ENCODE measurements at regions not wholly inside any gene's neighbourhood (a gene's known extent, or its start where the extent isn't known, plus 50 kb on each side); places are given as distances from the start of the nearest gene placed in this dataset.
"Not testable (repeated sequence)": the region's sequence is repeated elsewhere in the genome, so short reads cannot be mapped to it uniquely, and the experiment has no call there.

DNA sequence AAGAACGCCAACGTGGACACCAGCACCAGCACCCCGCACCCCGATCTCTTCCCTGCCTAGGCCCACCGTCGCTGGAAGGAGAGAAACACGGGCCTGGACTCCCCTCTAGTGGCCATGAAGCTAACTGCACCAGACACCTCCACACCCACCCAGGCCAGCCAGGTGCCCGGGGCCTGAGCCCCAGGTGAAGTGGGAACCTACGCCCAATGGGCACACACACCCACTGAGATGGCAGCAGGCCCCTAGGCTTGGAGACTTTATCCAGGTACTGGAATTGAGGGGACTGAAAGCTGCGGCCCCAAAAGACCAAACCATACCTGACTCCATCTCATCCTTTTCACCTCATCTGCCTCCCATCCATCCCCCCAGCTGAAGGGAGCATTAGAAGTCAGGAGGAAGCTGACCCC, 81.0 kb downstream of the BUD13 start:
- no peaks in the 10 kb centered on the region for H3K36me3 ChIP-seq (ENCODE audit: control insufficient read depth, insufficient read depth, low read length)
- H3K4me1 ChIP-seq (ENCODE audit: control insufficient read depth, insufficient read depth, low read length): peaks cover 4% of the 10 kb centered on the region
- WGBS (ENCODE audit: insufficient coverage, low lambda C conversion rate): no CpG with 5 or more reads among the region's 10 CpGs
- H3K27me3 ChIP-seq (ENCODE audit: control insufficient read depth, insufficient read depth, low read length): no peaks in the 10 kb centered on the region
- H3K27ac ChIP-seq (ENCODE audit: low read length): no peak overlapping the region
- no peak overlapping the region for H3K4me3 ChIP-seq (ENCODE audit: low read length)
- H3K9me3 ChIP-seq (ENCODE audit: control insufficient read depth, low read depth, low read length): no peaks in the 10 kb centered on the region
- no peak for DNase-seq

DNA sequence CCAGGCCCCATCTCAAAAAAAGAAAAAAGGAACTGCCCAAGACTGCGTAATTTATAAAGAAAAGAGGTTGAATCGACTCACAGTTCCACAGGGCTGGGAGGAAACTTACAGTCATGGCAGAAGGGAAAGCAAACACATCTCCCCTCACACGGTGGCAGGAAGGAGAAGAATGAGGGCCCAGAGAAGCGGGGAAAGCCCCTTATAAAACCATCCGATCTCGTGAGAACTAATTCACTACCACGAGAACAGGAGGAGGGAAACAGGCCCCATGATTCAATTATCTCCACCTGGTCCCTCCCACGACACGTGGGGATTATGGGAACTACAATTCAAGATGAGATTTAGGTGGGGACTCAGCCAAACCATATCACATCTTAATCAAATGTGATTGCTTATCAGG, 82.2 kb downstream of the BUD13 start:
- Histone ChIP-seq H3K36me3 (ENCODE audit: control insufficient read depth, insufficient read depth, low read length) (no peaks in the 10 kb centered on the region), H3K4me3 (ENCODE audit: low read length) (no peak overlapping the region), H3K27ac (ENCODE audit: low read length) (no peak overlapping the region), H3K9me3 (ENCODE audit: control insufficient read depth, low read depth, low read length) (no peaks in the 10 kb centered on the region), H3K4me1 (ENCODE audit: control insufficient read depth, insufficient read depth, low read length) (peaks cover 4% of the 10 kb centered on the region), H3K27me3 (ENCODE audit: control insufficient read depth, insufficient read depth, low read length) (peaks cover under 1% of the 10 kb centered on the region)
- WGBS (ENCODE audit: insufficient coverage, low lambda C conversion rate): 80% methylated on average over 1 of the region's 9 CpGs
- no peak for DNase-seq

DNA sequence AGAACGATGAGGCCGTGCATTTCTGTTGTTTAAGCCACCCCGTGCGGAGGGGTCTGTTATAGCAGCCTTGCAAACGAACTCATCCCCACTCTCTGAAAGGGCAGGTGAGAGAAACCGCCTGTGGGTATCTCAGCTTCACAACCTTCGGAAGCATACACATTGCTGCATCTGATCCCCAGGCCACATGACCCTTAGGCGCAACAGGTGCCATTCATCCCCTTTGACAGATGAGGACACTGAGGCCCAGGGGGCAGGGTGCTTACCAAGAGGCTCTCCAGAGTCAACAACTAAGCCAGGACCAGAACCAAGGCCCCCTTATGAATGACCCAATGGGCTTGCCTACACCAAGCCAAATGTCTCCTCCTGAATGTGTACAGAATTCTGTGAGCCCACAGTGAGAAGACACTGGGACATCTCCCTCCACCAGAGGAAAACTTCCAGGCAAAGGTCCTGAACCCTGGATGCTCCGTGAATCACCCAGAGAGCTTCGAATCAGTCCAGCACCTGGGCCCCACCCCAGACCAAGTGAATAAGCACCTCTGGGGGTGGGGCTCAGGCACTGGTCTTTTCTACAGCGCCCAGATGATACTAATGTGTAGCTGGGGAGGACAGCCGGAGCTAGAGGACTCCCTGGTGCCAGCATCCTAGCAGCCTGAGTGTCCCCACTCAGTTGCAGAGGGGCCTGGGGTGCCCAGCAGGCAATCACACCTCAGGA, 83.2 kb downstream of the BUD13 start:
- no peak for DNase-seq
- H3K27me3 ChIP-seq (ENCODE audit: control insufficient read depth, insufficient read depth, low read length): peaks cover 3% of the 10 kb centered on the region
- H3K27ac ChIP-seq (ENCODE audit: low read length): no peak overlapping the region
- H3K9me3 ChIP-seq (ENCODE audit: control insufficient read depth, low read depth, low read length): no peaks in the 10 kb centered on the region
- H3K4me1 ChIP-seq (ENCODE audit: control insufficient read depth, insufficient read depth, low read length): peaks cover 4% of the 10 kb centered on the region
- H3K4me3 ChIP-seq (ENCODE audit: low read length): no peak overlapping the region
- WGBS (ENCODE audit: insufficient coverage, low lambda C conversion rate): no CpG with 5 or more reads among the region's 12 CpGs
- no peaks in the 10 kb centered on the region for H3K36me3 ChIP-seq (ENCODE audit: control insufficient read depth, insufficient read depth, low read length)

DNA sequence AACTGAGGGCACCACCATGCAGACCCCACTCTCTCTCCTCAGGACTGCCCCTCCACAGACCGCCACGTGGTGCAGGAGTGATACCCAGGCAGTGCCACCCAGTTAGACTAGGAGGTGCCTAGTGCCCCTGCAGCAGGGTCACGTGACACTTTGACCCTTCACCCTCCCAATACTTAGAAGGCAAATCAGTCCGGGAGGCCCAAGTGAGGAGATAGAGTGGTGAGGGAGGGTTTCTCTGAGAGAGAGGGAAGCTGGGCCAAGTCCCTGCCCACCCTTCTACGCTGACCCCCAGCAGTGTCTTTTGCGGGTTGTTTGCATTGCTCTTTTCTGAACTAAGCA, 84.6 kb downstream of the BUD13 start:
- no CpG with 5 or more reads among the region's 6 CpGs for WGBS (ENCODE audit: insufficient coverage, low lambda C conversion rate)
- no peaks in the 10 kb centered on the region for H3K4me1 ChIP-seq (ENCODE audit: control insufficient read depth, insufficient read depth, low read length)
- H3K36me3 ChIP-seq (ENCODE audit: control insufficient read depth, insufficient read depth, low read length): no peaks in the 10 kb centered on the region
- H3K4me3 ChIP-seq (ENCODE audit: low read length): no peak overlapping the region
- H3K27me3 ChIP-seq (ENCODE audit: control insufficient read depth, insufficient read depth, low read length): peaks cover 3% of the 10 kb centered on the region
- DNase-seq: no peak
- H3K9me3 ChIP-seq (ENCODE audit: control insufficient read depth, low read depth, low read length): no peaks in the 10 kb centered on the region
- H3K27ac ChIP-seq (ENCODE audit: low read length): no peak overlapping the region

DNA sequence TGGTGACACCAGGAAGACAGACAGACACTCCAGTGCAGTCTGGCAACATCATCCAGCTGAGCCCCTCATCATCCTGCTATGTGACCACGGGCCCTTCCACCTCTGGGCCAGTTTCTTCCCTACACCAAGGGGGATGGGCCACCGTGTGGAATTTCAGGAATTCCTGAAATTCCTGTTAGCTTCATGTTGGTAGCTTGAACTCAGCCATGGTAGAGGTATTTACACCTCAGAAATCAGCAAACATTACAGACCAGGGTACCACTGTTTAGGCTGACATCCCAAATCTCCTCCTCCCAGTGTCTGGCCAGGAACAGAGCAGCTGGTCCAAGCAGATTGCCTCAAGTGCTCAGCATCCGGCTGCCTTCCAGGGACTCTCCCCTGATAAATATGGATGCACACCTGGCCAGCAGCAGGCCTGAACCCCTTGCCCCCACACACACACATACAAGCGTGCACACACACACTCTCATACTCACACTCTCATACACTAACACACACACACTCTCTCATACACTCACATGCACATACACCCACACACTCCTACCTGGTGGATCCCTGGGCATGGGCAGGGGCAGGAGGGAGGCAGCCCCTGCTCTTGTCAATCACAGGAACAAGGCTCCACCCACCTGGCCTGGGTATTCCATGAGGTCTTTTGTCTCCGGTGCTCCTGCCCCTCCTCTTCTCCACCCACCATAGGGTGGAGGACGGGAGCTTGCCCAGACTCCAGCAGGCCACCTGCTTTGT, 85.2 kb downstream of the BUD13 start:
- no peak for DNase-seq
- Histone ChIP-seq H3K4me1 (ENCODE audit: control insufficient read depth, insufficient read depth, low read length) (no peaks in the 10 kb centered on the region), H3K27me3 (ENCODE audit: control insufficient read depth, insufficient read depth, low read length) (peaks cover 5% of the 10 kb centered on the region), H3K9me3 (ENCODE audit: control insufficient read depth, low read depth, low read length) (no peaks in the 10 kb centered on the region), H3K27ac (ENCODE audit: low read length) (no peak overlapping the region), H3K36me3 (ENCODE audit: control insufficient read depth, insufficient read depth, low read length) (no peaks in the 10 kb centered on the region), H3K4me3 (ENCODE audit: low read length) (no peak overlapping the region)
- no CpG with 5 or more reads among the region's 6 CpGs for WGBS (ENCODE audit: insufficient coverage, low lambda C conversion rate)

DNA sequence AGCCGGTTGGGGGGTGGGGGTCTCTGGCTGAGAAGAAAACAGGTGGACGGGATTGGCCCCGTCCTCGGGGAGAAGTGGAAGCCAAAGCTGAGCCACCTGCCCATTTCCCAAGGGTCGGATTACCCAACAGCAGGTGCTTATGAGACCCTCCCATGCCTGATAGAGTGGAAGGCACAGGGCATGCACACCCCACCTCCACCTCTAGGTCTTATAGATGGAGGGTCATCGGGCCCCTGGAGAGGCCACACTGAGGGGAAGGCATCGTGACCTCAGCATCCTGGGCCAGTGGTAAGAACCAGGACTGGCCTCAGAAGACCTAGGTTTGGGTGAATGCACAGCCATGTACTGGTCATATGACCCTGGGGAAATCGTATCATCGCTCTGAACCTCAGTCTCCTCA, 85.9 kb downstream of the BUD13 start:
- no peak overlapping the region for H3K4me3 ChIP-seq (ENCODE audit: low read length)
- H3K27ac ChIP-seq (ENCODE audit: low read length): no peak overlapping the region
- no peaks in the 10 kb centered on the region for H3K36me3 ChIP-seq (ENCODE audit: control insufficient read depth, insufficient read depth, low read length)
- no CpG with 5 or more reads among the region's 9 CpGs for WGBS (ENCODE audit: insufficient coverage, low lambda C conversion rate)
- H3K27me3 ChIP-seq (ENCODE audit: control insufficient read depth, insufficient read depth, low read length): peaks cover 5% of the 10 kb centered on the region
- no peak for DNase-seq
- no peaks in the 10 kb centered on the region for H3K9me3 ChIP-seq (ENCODE audit: control insufficient read depth, low read depth, low read length)
- H3K4me1 ChIP-seq (ENCODE audit: control insufficient read depth, insufficient read depth, low read length): no peaks in the 10 kb centered on the region

DNA sequence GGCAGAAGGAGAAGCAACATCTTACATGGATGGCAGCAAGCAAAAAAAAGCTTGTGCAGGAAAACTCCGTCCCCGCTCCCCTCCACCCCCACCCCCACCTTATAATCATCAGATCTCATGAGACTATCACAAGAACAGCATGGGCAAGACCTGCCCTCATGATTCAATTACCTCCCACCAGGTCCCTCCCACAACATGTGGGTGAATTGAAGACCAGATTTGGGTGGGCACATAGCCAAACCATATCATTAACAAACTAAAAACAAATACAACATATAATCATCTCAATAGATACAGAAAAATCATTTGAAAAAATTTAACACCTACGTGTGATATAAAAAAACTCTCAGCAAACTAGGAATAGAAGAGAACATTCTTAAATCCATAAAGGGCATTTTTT, 88.8 kb downstream of the BUD13 start:
- Histone ChIP-seq H3K4me3 (ENCODE audit: low read length) (no peak overlapping the region), H3K9me3 (ENCODE audit: control insufficient read depth, low read depth, low read length) (no peaks in the 10 kb centered on the region), H3K27me3 (ENCODE audit: control insufficient read depth, insufficient read depth, low read length) (peaks cover 5% of the 10 kb centered on the region), H3K4me1 (ENCODE audit: control insufficient read depth, insufficient read depth, low read length) (no peaks in the 10 kb centered on the region), H3K36me3 (ENCODE audit: control insufficient read depth, insufficient read depth, low read length) (no peaks in the 10 kb centered on the region), H3K27ac (ENCODE audit: low read length) (no peak overlapping the region)
- WGBS (ENCODE audit: insufficient coverage, low lambda C conversion rate): no CpG with 5 or more reads among the region's 3 CpGs
- no peak for DNase-seq

DNA sequence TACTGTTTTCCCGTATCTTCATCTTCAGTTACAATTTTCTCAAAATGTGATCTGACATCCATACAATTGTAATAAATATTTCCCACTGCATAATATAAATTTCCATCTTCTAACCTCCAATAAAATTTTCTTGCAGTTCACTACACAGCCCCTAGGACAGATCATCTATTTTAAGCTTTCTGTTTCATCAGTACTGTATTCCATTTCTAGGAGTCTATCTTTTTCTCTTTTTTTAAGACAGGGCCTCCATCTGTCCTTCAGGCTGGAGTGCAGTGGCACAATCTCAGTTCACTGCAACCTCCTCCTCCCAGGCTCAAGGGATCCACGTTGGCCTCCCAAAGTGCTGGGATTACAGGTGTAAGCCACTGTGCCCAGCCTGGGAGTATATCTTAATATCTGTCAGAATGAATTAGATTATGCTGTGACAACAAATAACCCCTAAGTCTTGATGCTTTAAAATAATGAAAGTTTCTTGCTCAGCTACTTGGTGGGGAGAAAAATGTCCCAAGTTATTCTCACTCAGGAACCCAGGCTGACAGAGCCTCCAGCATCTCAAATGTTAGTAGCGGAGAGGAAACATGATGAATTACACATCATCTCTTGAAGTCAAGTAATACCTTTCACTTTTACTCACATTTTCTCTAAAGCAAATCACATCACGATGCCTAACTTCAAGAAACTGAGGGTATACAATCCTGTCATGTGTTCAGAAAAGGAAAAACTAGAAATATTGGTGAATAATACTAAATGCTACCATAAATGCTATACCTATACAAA, 92.2 kb downstream of the BUD13 start:
- Histone ChIP-seq H3K36me3 (ENCODE audit: control insufficient read depth, insufficient read depth, low read length) (no peaks in the 10 kb centered on the region), H3K27me3 (ENCODE audit: control insufficient read depth, insufficient read depth, low read length) (peaks cover 4% of the 10 kb centered on the region), H3K4me1 (ENCODE audit: control insufficient read depth, insufficient read depth, low read length) (no peaks in the 10 kb centered on the region), H3K4me3 (ENCODE audit: low read length) (no peak overlapping the region), H3K27ac (ENCODE audit: low read length) (no peak overlapping the region), H3K9me3 (ENCODE audit: control insufficient read depth, low read depth, low read length) (no peaks in the 10 kb centered on the region)
- WGBS (ENCODE audit: insufficient coverage, low lambda C conversion rate): no CpG with 5 or more reads among the region's 4 CpGs
- DNase-seq: no peak

DNA sequence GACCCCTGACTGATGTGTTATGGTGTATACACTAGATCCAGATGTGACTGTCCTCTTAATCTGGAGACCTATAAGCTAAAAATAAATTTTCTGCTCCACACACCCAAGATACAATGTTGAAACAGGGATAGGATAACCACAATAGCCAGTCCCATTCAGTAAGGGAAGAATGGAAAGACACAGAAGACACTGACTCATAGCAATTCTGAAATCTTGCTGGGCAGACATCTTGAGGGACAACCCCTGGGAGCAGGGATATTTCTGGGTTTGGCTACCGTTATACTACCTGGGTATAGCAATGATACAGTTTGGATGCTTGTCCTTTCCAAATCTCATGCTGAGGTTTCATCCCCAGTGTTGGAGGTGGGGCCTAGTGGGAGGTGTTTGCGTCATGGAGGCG, 93.9 kb downstream of the BUD13 start:
- no peaks in the 10 kb centered on the region for H3K9me3 ChIP-seq (ENCODE audit: control insufficient read depth, low read depth, low read length)
- no peak for DNase-seq
- no peak overlapping the region for H3K4me3 ChIP-seq (ENCODE audit: low read length)
- WGBS (ENCODE audit: insufficient coverage, low lambda C conversion rate): no CpG with 5 or more reads among the region's 3 CpGs
- H3K4me1 ChIP-seq (ENCODE audit: control insufficient read depth, insufficient read depth, low read length): no peaks in the 10 kb centered on the region
- no peak overlapping the region for H3K27ac ChIP-seq (ENCODE audit: low read length)
- H3K36me3 ChIP-seq (ENCODE audit: control insufficient read depth, insufficient read depth, low read length): no peaks in the 10 kb centered on the region
- H3K27me3 ChIP-seq (ENCODE audit: control insufficient read depth, insufficient read depth, low read length): peaks cover 2% of the 10 kb centered on the region

DNA sequence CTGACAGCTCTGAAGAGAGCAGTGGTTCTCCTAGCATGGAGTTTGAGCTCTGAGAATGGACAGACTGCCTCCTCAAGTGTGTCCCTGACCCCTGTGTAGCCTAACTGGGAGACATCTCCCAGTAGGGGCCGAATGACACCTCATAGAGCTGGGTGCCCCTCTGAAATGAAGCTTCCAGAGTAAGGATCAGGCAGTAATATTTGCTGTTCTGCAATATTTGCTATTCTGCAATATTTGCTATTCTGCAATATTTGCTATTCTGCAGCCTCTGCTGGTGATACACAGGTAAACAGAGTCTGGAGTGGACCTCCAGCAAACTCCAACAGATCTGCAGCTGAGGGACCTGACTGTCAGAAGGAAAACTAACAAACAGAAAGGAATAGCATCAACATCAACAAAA, 105.5 kb downstream of the BUD13 start:
- not testable (repeated sequence) for H3K27me3 ChIP-seq (ENCODE audit: control insufficient read depth, insufficient read depth, low read length); H3K4me3 ChIP-seq (ENCODE audit: low read length); H3K36me3 ChIP-seq (ENCODE audit: control insufficient read depth, insufficient read depth, low read length); H3K4me1 ChIP-seq (ENCODE audit: control insufficient read depth, insufficient read depth, low read length); DNase-seq; H3K27ac ChIP-seq (ENCODE audit: low read length); H3K9me3 ChIP-seq (ENCODE audit: control insufficient read depth, low read depth, low read length)
- no CpG with 5 or more reads among the region's 1 CpG for WGBS (ENCODE audit: insufficient coverage, low lambda C conversion rate)

Data from large intestine (tissue), 3 donors.